ENCODE measurements at regions not wholly inside any gene's neighbourhood (a gene's known extent, or its start where the extent isn't known, plus 50 kb on each side); places are given as distances from the start of the nearest gene placed in this dataset.

- no peak for DNase-seq
Observed at GRCh38 chr17:72591289-72592241, 470.7 kb downstream of the SOX9 start.

GRCh38 chr17:72592242-72592966 is 471.6 kb downstream of the SOX9 start:
- DNase-seq: peak; percentile 81

DNA sequence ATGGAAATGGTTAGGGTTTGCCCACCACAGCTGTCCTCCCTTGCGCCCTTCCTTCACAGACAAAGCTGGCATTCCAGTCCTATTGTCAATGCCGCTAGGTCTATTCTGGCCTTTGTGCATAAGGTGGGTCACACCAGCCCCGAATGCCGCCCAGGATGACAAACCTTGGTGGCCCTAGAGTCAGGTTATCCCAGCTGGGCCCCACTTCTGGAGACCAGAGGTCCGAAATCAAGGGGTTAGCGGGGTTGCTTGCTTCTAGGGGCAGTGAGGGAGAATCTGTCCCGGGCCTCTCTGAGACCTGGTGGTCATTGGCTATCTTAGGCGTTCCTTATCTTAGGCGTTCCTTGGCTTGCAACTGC is 472.1 kb downstream of the SOX9 start:
- no peak for DNase-seq

DNA sequence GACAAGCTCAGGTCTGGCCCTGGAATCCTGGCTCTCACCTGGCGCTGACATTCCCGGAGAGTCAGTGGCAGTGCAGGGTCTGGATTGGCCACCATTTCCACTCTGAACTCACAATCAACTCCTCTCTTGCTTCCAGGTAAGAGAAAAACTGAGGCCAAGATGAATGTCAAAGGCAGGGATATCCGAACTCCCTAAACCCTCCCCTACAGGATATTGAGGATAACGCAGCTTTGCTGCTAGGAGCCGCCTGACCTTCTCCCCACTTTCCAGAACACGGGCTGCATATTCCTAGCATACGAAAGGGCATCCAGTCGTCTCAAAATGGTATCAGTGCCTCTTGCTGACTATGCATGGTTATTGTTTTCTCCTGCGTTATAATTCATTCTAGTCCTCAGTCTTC is 473.4 kb downstream of the SOX9 start:
- no peak for DNase-seq
